Activated CD4-positive, alpha-beta T cell treated with anti-CD3 and anti-CD28 coated beads, Interleukin-10, Interleukin-2, amounts not matched to agents 100 ng/mL and 50 ng/mL, durations not matched to agents 16 hours and 8 hours (primary cell): ENCODE measurements at regions not wholly inside any gene's neighbourhood (a gene's known extent, or its start where the extent isn't known, plus 50 kb on each side); places are given as distances from the start of the nearest gene placed in this dataset.

Experiments used
- DNase-seq: peaks from one replicate; pipeline ENCODE4 v3.0.0-alpha.2; 2020

- peak; percentile 76 for DNase-seq
Observed at GRCh38 chr6:26197933-26198721, 110.9 kb downstream of the HFE start.

- DNase-seq: no peak
Observed at GRCh38 chr6:26198722-26199056, 111.5 kb downstream of the HFE start.

DNA sequence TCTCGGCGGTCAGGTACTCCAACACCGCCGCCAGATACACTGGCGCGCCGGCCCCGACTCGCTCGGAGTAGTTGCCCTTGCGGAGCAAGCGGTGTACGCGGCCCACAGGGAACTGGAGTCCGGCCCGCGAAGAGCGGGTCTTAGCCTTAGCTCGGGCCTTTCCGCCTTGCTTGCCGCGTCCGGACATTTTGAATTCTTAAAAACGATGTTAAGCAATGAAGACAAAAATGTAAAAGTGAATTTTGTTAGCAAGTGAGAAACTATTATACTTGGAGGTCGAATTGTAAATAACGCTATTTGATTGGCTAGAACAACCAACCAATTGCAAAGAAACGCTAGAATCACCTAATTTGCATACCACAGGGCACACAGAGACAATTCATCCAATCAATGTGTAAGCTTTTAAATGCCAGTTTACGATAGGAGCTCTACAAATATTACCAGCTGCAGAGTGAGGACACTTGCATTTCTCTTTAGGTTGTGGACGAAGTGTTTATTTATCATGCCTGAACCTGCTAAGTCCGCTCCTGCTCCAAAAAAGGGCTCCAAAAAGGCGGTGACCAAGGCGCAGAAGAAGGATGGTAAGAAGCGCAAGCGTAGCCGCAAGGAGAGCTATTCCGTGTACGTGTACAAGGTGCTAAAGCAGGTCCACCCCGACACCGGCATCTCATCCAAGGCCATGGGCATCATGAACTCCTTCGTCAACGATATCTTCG, 112.0 kb downstream of the HFE start:
- peak; percentile 95 for DNase-seq

GRCh38 chr6:26199773-26200764, 112.8 kb downstream of the HFE start:
- no peak for DNase-seq

GRCh38 chr6:26200918-26201721, 113.9 kb downstream of the HFE start:
- no peak for DNase-seq

DNA sequence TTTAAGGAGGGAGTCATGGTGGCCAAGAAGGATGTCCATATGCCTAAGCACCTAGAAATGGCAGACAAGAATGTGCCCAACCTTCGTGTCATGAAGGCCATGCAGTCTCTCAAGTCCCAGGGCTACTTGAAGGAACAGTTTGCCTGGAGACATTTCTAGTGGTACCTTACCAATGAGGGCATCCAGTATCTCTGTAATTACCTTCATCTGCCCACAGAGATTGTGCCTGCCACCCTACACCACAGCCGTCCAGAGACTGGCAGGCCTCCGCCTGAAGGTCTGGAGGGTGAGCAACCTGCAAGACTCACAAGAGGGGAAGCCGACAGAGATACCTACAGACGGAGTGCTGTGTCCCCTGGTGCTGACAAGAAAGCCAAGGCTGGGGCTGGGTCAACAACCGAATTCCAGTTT, 115.0 kb downstream of the HFE start:
- DNase-seq: no peak

GRCh38 chr6:26202811-26203583, 115.8 kb downstream of the HFE start:
- no peak for DNase-seq

GRCh38 chr6:26204332-26205160, 117.3 kb downstream of the HFE start:
- DNase-seq: peak; percentile 95

- DNase-seq: peak; percentile 92
Observed at GRCh38 chr6:26205161-26205624, 118.0 kb downstream of the HFE start.

- peak; percentile 43 for DNase-seq
Observed at GRCh38 chr6:26205625-26206574, 118.7 kb downstream of the HFE start.

DNA sequence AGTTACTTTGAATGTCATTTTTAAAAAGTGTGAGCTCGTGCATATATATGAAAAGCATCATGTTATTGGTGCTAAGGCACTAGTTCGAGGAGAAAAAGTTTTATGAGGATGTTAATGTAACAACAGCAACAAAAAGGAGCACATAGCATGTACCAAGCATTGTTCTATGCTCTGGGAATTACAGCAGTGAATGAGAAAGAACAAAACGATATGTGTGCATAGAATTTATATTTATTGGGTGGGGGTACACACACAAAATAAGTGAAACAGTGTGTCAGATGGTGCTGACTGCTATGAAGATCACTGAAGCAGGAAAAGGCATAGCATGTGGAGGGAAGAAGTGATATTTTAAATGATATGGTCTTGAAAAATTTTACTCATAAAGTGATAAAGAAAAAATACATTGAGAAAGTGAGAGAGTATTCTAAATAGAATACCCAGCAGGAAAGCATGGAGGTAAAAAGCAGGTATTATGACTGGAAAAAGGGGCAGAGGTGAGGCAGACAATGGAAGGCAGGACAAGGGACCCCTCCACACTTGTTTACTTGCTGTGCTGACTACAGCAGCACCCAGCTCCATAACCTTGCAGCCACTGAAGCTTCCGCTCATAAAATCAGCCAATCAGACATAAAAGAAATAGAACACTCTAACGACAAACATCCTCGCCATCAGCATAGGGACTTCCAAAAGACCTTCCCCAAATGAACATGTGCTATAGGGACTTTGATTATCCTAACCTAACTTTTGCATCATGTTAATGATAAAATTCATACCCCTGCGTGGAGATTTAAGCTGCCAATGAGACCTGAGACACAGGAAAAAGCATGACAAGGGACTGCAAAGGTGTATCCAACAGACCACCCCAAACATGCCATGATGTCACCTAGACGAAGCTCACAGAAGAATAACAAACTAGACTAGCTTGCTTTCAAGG, 119.9 kb downstream of the HFE start:
- DNase-seq: no peak

- DNase-seq: no peak
Observed at GRCh38 chr6:26211963-26212362, 124.7 kb downstream of the HFE start.

DNA sequence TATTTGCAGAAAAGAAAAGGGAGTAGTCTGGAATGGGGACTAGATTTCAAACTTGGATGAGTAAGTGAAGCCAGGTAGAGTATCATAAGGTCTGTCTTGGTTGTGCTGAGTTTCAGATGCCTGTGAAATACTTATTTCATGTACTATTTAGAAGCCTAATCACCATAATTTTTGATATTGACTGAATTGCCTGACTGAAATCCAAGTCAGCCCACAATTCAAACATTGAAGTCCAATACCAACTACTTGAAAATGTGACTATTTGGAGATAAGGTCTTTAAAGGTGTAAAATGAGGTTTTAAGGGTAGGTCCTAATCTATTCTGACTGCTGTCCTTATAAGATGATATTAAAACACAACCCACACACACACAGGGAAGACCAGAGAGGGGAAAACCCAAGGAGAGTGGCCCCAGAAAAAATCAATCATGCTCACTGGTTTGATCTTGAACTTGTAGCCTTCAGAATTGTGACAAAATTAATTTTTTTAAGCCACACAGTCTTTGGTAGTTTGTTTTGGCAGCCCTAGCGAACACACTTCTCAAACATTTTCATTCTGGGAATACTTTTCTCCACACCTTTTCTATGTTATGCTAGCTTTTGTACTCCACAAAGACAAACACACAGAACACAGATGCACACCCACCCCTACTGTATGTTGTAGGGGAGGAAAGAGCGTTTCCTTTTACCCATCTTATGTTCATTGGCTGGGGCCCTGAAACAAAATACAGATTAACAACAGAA, 126.3 kb downstream of the HFE start:
- no peak for DNase-seq

- DNase-seq: no peak
Observed at GRCh38 chr6:26214803-26215584, 127.8 kb downstream of the HFE start.

DNA sequence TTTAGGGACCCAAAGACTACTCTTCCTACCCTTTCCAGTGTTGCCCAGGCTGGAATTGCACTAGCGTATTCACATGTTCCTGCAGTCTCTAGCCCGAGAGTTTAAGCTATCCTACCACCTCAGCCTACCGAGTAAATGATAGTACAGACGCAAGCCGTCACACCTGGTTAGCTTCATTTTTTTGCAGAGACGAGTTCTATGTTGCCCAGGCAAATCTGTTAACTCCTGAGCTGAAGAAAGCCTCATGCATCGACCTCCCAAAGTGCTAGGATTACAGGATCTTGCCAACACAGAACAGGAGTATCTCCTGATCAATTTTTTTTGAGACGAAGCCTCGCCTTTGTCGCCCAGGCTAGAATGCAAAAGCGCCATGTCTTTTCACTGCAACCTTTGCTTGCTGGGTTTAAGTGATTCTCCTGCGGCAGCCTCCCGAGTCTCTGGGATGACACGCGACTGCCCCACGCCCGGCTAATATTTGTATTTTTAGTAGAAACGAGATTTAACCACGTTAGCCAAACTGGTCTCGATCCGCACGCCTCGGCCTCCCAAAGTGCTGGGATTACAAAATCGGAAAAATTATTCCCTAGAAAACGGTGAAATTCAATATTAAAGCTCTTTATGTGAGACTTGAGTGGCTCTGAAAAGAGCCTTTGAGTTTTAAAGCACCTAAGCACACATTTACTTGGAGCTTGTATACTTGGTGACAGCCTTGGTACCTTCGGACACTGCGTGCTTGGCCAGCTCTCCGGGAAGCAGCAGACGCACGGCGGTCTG, 128.5 kb downstream of the HFE start:
- DNase-seq: peak; percentile 72
